HG02885 (cell line): ENCODE measurements at regions not wholly inside any gene's neighbourhood (a gene's known extent, or its start where the extent isn't known, plus 50 kb on each side); places are given as distances from the start of the nearest gene placed in this dataset.

Experiments used
- ATAC-seq: cut with Tn5 transposase; IDR thresholded peaks from one replicate; pipeline ENCODE4 v1.9.1; 2021; ENCODE audit warnings: mild to moderate bottlenecking; ENCODE audit not compliant: unreplicated experiment, poor library complexity

DNA sequence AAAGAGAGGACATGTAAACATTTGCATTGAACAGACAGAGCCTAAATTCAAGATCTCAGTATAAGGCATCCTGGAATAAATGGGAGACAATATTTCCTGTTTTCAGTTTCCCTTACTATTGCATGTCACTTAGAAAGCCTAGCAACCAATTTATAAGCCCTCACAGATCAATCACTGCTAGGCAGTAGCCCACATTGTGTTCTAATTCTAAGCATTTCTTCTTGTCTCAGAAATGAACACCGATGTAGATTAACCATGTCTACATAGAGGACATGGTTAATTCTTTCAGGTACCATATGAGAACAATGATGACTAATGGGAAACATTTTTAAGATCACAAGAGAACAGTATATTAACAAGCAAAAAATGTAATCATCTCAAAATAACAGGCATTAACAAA lies 79.6 kb upstream of the HMHB1 start:
- no peak for ATAC-seq

DNA sequence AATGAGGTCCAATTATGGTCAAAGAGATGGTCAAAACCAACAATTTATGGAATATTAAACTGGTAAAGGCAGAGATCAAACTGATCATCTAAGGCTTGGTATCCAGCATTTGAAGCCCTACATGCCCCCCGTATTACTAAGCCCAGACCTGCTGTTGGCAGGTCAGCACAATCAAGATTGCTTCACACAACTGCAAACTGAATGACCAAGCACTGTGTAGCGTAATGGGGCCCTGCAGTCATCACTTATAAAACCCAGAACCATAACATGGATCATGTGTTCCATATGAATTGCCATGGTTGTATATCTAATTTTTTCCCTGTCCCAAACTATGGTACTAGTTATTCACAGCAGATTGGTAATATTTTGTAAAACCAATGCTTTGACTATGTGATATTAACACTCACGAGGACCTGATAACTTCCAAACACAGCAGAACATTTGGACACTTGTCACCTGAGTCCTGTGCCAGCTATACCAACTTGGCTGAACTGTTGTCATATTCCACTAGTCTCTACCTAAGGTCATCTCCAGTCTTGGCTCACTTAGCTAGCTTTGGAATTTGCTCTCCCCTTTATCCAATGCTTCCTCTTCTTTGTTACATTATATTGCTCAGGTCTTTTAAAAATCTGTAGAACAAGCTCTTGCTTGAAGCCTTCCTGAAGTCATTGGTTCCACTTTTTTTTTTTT lies 81.7 kb upstream of the HMHB1 start:
- no peak for ATAC-seq

GRCh38 chr5:143729334-143729946 lies 82.5 kb upstream of the HMHB1 start:
- ATAC-seq, result no peak

DNA sequence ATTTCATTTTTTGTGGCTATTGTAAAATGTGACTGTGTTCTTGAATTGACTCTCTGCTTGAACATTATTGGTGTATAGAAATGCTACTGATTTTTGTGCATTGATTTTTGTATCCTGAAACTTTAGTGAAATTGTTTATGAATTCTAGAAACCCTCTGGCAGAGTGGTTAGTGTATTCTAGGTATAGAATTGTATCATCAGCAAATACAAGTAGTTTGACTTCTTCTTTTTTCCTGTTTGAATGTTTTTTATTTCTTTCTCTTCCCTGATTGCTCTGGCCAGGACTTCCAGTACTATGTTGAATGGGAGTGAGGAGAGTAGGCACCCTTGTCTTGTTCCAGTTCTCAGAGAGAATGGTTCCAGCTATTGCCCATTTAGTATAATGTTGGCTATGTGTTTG lies 88.8 kb upstream of the HMHB1 start:
- no peak for ATAC-seq

DNA sequence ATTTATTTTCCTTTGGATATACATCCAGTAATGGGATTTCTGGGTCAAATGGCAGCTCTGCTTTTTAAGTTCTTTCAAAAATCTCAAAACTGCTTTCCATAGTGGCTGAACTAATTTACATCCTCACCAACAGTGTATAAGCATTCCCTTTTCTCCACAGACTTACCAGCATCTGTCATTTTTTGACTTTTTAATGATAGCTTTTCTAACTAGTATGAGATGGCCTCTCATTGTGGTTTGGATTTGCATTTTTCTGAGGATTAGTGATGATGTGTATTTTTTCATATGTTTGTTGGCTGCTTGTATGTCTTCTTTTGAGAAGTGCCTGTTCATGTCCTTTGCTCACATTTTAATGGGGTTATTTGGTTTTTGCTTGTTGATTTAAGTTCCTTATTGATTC lies 90.0 kb upstream of the HMHB1 start:
- ATAC-seq, result no peak

- ATAC-seq, result no peak
Measured at GRCh38 chr5:143720689-143721088, 91.3 kb upstream of the HMHB1 start.

DNA sequence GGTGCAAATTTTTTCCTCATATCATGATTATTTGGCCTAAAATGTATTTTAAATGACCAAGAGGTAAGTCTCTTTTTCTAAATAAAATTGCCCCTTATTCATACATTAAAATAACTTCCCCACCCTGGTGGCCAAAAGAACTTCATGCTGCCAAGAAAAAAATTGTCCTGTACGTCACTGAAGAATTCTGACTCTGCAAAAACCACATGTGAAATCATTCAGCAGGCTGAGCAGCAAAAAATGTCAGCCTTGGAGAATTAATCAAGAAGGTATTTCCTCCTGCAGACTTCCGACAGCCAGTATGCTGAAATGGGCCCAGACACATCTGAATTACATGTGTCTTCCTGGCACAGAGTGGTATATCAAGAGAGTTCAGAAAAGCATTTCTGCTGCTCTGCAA lies 94.6 kb upstream of the HMHB1 start:
- no peak for ATAC-seq

DNA sequence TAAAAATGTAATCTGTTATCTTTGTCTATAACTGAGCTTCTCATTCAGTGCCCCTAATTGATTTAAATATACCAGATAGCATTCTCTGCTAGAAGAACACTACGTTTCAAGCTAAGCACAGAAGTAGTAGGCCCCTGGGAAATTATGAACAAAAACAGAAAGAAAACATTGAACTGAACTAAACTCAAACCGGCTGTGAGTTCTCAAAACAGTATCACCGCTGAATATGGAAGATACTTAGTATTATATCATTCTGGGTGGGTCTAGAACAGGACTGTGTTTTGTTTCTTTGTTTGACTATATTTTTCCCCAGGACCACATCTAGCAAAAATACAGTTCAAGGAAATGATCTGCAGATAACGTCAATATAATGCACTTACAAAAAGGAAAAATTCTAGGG lies 95.1 kb upstream of the HMHB1 start:
- no peak for ATAC-seq

GRCh38 chr5:143715616-143716015 lies 96.3 kb upstream of the HMHB1 start:
- ATAC-seq, result no peak

DNA sequence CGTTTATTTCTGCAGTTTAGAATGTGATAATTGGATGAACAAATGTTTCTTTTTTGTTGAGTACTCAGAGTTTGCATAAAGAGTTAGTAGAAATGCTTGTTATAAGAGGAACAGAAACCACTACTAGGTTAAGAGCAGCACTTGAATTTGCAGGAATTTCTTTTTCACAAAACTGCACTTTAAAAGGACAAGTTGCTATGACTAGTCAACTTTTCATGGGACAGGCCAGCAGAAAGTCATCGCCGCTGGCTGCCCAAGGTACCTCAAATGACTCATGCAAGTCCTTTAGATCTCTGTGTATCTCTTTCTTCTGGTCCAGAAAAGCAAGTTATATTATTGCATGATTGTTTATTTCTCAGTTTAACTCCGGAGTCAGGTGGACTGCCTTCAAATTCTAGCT lies 97.3 kb upstream of the HMHB1 start:
- no peak for ATAC-seq

GRCh38 chr5:143713047-143714003 lies 98.6 kb upstream of the HMHB1 start:
- no peak for ATAC-seq

- ATAC-seq, result no peak
Measured at GRCh38 chr5:143708672-143709071, 103.3 kb upstream of the HMHB1 start.

- ATAC-seq, result no peak
Measured at GRCh38 chr5:143707806-143708205, 104.2 kb upstream of the HMHB1 start.

- ATAC-seq, result no peak
Measured at GRCh38 chr5:143705381-143705780, 106.6 kb upstream of the HMHB1 start.

DNA sequence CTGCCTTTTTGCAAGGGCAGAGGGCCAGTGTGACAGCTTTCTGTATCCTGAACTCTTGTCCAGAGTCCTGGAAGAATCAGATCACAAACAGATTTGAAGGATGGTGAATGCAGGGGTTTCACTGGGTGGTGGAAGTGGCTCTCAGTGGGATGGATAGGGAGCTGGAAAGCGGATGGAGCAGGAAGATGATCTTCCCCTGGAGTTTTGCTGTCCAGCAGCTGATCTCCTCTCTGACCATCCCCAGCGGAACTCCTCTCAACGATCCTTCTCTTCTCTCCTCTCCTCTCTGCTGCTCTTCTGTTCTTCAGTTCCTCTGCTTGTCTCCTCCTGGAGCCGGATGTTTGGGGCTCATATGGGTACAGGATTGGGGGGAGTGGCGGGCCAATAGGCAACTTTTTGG lies 108.3 kb upstream of the HMHB1 start:
- ATAC-seq, result no peak

- ATAC-seq, result no peak
Measured at GRCh38 chr5:143701493-143701892, 110.5 kb upstream of the HMHB1 start.

DNA sequence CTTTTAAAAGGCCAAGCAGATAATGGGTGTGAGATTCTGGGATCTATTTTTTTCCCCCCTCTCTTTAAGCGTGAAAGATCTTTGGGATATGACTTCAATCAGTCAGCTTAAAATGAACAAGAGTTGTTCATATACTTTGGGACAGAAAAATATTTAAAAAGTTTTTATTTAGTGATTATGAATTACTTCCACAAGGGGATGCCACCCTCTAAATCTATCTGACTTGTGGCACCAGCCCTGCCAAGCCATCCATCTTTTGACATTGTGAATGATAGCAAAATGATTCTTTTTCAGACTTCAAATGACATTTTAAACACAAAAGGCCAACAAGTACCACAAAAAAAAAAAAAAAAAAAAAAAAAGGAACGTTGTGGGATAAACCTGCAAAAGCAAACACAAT lies 111.0 kb upstream of the HMHB1 start:
- no peak for ATAC-seq

- no peak for ATAC-seq
Measured at GRCh38 chr5:143699121-143699520, 112.8 kb upstream of the HMHB1 start.

- ATAC-seq, result no peak
Measured at GRCh38 chr5:143698574-143698973, 113.4 kb upstream of the HMHB1 start.

DNA sequence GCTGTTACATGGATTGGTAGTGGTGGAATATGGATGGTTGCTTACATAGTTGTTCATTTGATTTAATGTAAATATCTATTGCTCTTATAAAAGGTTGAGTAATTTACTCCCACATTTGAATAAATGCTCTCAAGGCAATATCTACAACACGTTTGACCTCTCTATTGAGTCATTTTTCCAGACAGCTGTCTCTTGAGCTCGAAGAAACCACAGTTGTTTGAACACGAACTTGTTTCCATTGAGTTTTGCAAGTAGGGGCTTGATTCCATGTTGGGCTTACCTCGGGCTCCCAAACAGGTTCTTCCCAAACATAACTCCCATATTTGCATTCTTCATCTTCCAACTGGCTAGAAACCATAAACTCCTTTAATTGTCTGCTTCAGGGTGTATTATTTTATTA lies 115.0 kb upstream of the HMHB1 start:
- no peak for ATAC-seq

GRCh38 chr5:143695941-143696340 lies 116.0 kb upstream of the HMHB1 start:
- no peak for ATAC-seq
